ENCODE measurements at regions not wholly inside any gene's neighbourhood (a gene's known extent, or its start where the extent isn't known, plus 50 kb on each side); places are given as distances from the start of the nearest gene placed in this dataset.
A peak's percentile ranks its signal among the peaks of the same experiment; 100 is the strongest.

DNA sequence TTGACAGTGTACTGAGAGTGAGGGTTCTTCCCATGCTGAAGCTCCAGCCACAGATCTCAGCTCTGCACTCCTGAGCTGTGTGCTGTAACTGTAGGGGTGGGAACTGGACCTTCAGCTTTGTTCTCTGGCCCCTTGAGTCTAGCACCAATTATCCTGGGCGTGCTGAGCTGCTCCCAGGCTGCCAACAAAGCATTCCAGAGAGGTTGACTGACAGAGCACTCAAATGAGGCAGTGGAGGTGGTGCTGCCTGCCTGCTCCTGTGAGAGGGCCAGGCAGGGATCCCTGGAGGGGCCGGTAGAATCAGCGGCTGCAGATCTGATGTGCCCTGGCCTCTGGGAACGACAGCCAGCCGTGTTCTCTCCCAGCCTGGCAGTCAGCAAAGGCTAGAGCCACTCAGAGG, 375.7 kb upstream of the AADAT start:
- Mint-ChIP-seq H3K4me1 (peaks cover 6% of the 10 kb centered on the region), H3K27me3 (ENCODE audit: low read depth) (no peaks in the 10 kb centered on the region), H3K27ac (no peak overlapping the region), H3K36me3 (no peaks in the 10 kb centered on the region; the same call in 1 of the 2 replicates), H3K4me3 (no peak overlapping the region), H3K9me3 (no peaks in the 10 kb centered on the region)
- POLR2A ChIA-PET: no interaction called here
- CTCF ChIA-PET: no interaction called here
- ATAC-seq (peak; percentile 74), DNase-seq (ENCODE audit: low spot score) (peak; percentile 15)
- TF ChIP-seq NR1H2 (CRISPR knock-in tag; IDR thresholded peaks at IDR 0.05) (no peak), ELF4 (CRISPR knock-in tag; IDR thresholded peaks at IDR 0.05; ENCODE audit: low read depth) (no peak), ATF1 (CRISPR knock-in tag; IDR thresholded peaks at IDR 0.05) (no peak), CBFB (CRISPR knock-in tag; IDR thresholded peaks at IDR 0.05; ENCODE audit: low read depth) (no peak), RORB (CRISPR knock-in tag; IDR thresholded peaks at IDR 0.05) (no peak), ETV6 (CRISPR knock-in tag; IDR thresholded peaks at IDR 0.05) (no peak), ZNF138 (CRISPR knock-in tag; conservative IDR thresholded peaks at IDR 0.05) (no peak), TCF7 (CRISPR knock-in tag; IDR thresholded peaks at IDR 0.05; ENCODE audit: low read depth) (no peak)
- TF ChIP-seq, protein P1, sequence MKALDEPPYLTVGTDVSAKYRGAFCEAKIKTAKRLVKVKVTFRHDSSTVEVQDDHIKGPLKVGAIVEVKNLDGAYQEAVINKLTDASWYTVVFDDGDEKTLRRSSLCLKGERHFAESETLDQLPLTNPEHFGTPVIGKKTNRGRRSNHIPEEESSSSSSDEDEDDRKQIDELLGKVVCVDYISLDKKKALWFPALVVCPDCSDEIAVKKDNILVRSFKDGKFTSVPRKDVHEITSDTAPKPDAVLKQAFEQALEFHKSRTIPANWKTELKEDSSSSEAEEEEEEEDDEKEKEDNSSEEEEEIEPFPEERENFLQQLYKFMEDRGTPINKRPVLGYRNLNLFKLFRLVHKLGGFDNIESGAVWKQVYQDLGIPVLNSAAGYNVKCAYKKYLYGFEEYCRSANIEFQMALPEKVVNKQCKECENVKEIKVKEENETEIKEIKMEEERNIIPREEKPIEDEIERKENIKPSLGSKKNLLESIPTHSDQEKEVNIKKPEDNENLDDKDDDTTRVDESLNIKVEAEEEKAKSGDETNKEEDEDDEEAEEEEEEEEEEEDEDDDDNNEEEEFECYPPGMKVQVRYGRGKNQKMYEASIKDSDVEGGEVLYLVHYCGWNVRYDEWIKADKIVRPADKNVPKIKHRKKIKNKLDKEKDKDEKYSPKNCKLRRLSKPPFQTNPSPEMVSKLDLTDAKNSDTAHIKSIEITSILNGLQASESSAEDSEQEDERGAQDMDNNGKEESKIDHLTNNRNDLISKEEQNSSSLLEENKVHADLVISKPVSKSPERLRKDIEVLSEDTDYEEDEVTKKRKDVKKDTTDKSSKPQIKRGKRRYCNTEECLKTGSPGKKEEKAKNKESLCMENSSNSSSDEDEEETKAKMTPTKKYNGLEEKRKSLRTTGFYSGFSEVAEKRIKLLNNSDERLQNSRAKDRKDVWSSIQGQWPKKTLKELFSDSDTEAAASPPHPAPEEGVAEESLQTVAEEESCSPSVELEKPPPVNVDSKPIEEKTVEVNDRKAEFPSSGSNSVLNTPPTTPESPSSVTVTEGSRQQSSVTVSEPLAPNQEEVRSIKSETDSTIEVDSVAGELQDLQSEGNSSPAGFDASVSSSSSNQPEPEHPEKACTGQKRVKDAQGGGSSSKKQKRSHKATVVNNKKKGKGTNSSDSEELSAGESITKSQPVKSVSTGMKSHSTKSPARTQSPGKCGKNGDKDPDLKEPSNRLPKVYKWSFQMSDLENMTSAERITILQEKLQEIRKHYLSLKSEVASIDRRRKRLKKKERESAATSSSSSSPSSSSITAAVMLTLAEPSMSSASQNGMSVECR (CRISPR knock-in tag; IDR thresholded peaks at IDR 0.05; ENCODE audit: borderline replicate concordance): no peak
- TF ChIP-seq, protein P2, sequence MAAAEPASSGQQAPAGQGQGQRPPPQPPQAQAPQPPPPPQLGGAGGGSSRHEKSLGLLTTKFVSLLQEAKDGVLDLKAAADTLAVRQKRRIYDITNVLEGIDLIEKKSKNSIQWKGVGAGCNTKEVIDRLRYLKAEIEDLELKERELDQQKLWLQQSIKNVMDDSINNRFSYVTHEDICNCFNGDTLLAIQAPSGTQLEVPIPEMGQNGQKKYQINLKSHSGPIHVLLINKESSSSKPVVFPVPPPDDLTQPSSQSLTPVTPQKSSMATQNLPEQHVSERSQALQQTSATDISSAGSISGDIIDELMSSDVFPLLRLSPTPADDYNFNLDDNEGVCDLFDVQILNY (CRISPR knock-in tag; IDR thresholded peaks at IDR 0.05): no peak
- TF ChIP-seq, protein P3, sequence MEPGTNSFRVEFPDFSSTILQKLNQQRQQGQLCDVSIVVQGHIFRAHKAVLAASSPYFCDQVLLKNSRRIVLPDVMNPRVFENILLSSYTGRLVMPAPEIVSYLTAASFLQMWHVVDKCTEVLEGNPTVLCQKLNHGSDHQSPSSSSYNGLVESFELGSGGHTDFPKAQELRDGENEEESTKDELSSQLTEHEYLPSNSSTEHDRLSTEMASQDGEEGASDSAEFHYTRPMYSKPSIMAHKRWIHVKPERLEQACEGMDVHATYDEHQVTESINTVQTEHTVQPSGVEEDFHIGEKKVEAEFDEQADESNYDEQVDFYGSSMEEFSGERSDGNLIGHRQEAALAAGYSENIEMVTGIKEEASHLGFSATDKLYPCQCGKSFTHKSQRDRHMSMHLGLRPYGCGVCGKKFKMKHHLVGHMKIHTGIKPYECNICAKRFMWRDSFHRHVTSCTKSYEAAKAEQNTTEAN (CRISPR knock-in tag; IDR thresholded peaks at IDR 0.05): no peak
- TF ChIP-seq, protein P4, sequence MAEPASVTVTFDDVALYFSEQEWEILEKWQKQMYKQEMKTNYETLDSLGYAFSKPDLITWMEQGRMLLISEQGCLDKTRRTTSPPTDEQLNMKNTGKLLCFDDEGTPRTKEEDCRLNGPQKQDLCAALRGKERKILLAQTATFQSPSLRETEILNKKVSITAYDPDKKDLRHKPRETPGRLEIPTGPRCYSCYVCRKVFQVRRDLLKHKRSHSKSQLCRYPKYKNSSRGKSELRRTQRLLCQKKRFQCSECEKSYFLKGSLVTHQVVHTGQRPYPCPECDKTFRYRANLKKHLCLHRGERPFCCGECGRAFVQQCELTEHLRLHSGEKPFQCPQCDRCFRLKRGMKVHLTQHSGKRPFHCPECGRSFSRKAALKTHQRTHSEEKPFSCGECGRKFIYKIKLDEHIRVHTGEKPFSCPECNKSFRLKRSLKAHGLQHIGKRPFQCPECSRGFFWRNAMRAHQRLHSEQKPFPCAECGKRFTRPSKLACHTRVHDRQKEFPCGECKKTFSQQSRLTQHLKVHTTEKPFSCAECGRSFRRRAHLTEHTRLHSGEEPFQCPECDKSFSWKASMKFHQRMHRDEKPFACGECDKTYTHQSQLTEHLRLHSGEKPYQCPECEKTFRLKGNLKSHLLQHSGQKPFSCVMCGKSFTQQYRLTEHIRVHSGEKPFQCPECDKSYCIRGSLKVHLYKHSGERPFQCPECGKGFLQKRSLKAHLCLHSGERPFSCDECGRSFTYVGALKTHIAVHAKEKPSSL (CRISPR knock-in tag; conservative IDR thresholded peaks at IDR 0.05): no peak
- TF ChIP-seq, protein P5, sequence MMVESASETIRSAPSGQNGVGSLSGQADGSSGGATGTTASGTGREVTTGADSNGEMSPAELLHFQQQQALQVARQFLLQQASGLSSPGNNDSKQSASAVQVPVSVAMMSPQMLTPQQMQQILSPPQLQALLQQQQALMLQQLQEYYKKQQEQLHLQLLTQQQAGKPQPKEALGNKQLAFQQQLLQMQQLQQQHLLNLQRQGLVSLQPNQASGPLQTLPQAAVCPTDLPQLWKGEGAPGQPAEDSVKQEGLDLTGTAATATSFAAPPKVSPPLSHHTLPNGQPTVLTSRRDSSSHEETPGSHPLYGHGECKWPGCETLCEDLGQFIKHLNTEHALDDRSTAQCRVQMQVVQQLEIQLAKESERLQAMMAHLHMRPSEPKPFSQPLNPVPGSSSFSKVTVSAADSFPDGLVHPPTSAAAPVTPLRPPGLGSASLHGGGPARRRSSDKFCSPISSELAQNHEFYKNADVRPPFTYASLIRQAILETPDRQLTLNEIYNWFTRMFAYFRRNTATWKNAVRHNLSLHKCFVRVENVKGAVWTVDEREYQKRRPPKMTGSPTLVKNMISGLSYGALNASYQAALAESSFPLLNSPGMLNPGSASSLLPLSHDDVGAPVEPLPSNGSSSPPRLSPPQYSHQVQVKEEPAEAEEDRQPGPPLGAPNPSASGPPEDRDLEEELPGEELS (CRISPR knock-in tag; IDR thresholded peaks at IDR 0.05): no peak
- TF ChIP-seq, protein P6, sequence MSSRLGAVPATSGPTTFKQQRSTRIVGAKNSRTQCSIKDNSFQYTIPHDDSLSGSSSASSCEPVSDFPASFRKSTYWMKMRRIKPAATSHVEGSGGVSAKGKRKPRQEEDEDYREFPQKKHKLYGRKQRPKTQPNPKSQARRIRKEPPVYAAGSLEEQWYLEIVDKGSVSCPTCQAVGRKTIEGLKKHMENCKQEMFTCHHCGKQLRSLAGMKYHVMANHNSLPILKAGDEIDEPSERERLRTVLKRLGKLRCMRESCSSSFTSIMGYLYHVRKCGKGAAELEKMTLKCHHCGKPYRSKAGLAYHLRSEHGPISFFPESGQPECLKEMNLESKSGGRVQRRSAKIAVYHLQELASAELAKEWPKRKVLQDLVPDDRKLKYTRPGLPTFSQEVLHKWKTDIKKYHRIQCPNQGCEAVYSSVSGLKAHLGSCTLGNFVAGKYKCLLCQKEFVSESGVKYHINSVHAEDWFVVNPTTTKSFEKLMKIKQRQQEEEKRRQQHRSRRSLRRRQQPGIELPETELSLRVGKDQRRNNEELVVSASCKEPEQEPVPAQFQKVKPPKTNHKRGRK (CRISPR knock-in tag; IDR thresholded peaks at IDR 0.05; ENCODE audit: borderline replicate concordance): no peak
